DND-41 (cell line): ENCODE measurements at regions not wholly inside any gene's neighbourhood (a gene's known extent, or its start where the extent isn't known, plus 50 kb on each side); places are given as distances from the start of the nearest gene placed in this dataset.

Experiments
- ATAC-seq: fragments of 200-7000 bp; cut with Tn5 transposase; 3 replicates; pipeline ENCODE4 v1.9.1; 2021; ENCODE audit warnings: low read depth; ENCODE audit not compliant: insufficient read depth
- DNase-seq: peaks from one replicate; pipeline ENCODE4 v3.0.0-alpha.2; 2020
- H2AFZ ChIP-seq: 2 replicates; pipeline ENCODE4 v1.6.0; 2012; ENCODE audit warnings: low read depth, low read length
- H3K27ac ChIP-seq: 2 replicates; pipeline ENCODE4 v1.5.1; 2012; ENCODE audit warnings: low read length, inconsistent platforms
- H3K27me3 ChIP-seq: fragments of 200-600 bp; sonication (generic); 2 replicates; pipeline ENCODE4 v1.6.0; 2012; ENCODE audit warnings: low read length, mild to moderate bottlenecking, inconsistent platforms; ENCODE audit not compliant: insufficient read depth, poor library complexity
- H3K36me3 ChIP-seq: 2 replicates; pipeline ENCODE4 v1.5.1; 2012; ENCODE audit warnings: low read length, inconsistent platforms; ENCODE audit not compliant: insufficient read depth
- H3K4me1 ChIP-seq: 2 replicates; pipeline ENCODE4 v1.5.1; 2012; ENCODE audit warnings: mild to moderate bottlenecking, low read length; ENCODE audit not compliant: insufficient read depth
- H3K4me2 ChIP-seq: 2 replicates; pipeline ENCODE4 v1.6.0; 2012; ENCODE audit warnings: mild to moderate bottlenecking, moderate library complexity, low read length, inconsistent platforms; ENCODE audit not compliant: insufficient read depth
- H3K4me3 ChIP-seq, 2 experiments: fragments of 200-600 bp in 1 of 2; shearing (Covaris generic) in 1 of 2; 2 replicates each; pipeline ENCODE4 v1.5.1; 2012 to 2016; ENCODE audit warnings: inconsistent platforms in 2 of 2, low read length in 2 of 2, mild to moderate bottlenecking in 2 of 2, low read depth in 1 of 2, moderate library complexity in 1 of 2
- H3K79me2 ChIP-seq: 2 replicates; pipeline ENCODE4 v1.6.0; 2012; ENCODE audit warnings: low read length, inconsistent platforms; ENCODE audit not compliant: insufficient read depth
- H3K9ac ChIP-seq: 2 replicates; pipeline ENCODE4 v1.6.0; 2012; ENCODE audit warnings: low read depth, mild to moderate bottlenecking, inconsistent platforms, low read length, moderate library complexity
- H3K9me3 ChIP-seq: 2 replicates; pipeline ENCODE4 v1.5.1; 2012; ENCODE audit warnings: low read length, moderate library complexity, mild to moderate bottlenecking, inconsistent platforms; ENCODE audit not compliant: insufficient read depth, severe bottlenecking
- H4K20me1 ChIP-seq: 2 replicates; pipeline ENCODE4 v1.6.0; 2012; ENCODE audit warnings: low read length; ENCODE audit not compliant: insufficient read depth
- EZH2 ChIP-seq: IDR thresholded peaks from 3 replicates; pipeline ENCODE4 v1.6.1; 2012; ENCODE audit warnings: borderline replicate concordance, low read depth, mild to moderate bottlenecking, moderate library complexity, low read length, inconsistent platforms; ENCODE audit not compliant: severe bottlenecking
- TF ChIP-seq, protein P1 (sequence below): IDR thresholded peaks from 2 replicates; pipeline ENCODE4 v1.5.1; 2012; ENCODE audit warnings: borderline replicate concordance, low read length, moderate library complexity, mild to moderate bottlenecking; ENCODE audit not compliant: poor library complexity, severe bottlenecking; ENCODE audit errors: extremely low read depth

DNA sequence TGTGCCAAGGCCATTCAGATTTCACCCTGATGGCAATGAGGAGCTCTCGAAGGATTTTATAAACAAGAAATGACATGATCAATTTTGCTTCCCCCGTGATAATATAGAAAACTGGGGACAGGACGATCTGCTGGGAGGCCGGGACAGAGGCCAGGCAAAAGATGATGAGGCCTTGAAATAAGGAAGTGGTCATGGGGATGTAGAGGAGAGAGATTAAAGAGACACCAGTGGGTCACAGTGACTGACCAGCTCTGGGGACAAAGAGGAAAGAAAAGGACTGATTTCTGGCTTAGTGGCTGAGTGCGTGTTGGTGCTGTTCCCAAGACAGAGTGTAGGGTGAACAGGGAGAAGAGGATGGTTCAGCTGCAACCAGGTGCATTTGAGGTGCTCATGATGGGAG, 68.7 kb upstream of the FLT1 start:
- H3K36me3 ChIP-seq: no peaks in the 10 kb centered on the region
- H2AFZ ChIP-seq: no peak overlapping the region
- H3K4me2 ChIP-seq: no peak overlapping the region
- no peaks in the 10 kb centered on the region for H3K79me2 ChIP-seq
- no peaks in the 10 kb centered on the region for H3K4me1 ChIP-seq
- H3K4me3 ChIP-seq: no peak overlapping the region
- no peak overlapping the region for H3K9ac ChIP-seq
- no peaks in the 10 kb centered on the region for H3K27me3 ChIP-seq
- ATAC-seq: no peak
- H3K9me3 ChIP-seq: no peaks in the 10 kb centered on the region
- H3K27ac ChIP-seq: no peak overlapping the region
- no peaks in the 10 kb centered on the region for H4K20me1 ChIP-seq
- no peak for DNase-seq
- TF ChIP-seq, protein P1, sequence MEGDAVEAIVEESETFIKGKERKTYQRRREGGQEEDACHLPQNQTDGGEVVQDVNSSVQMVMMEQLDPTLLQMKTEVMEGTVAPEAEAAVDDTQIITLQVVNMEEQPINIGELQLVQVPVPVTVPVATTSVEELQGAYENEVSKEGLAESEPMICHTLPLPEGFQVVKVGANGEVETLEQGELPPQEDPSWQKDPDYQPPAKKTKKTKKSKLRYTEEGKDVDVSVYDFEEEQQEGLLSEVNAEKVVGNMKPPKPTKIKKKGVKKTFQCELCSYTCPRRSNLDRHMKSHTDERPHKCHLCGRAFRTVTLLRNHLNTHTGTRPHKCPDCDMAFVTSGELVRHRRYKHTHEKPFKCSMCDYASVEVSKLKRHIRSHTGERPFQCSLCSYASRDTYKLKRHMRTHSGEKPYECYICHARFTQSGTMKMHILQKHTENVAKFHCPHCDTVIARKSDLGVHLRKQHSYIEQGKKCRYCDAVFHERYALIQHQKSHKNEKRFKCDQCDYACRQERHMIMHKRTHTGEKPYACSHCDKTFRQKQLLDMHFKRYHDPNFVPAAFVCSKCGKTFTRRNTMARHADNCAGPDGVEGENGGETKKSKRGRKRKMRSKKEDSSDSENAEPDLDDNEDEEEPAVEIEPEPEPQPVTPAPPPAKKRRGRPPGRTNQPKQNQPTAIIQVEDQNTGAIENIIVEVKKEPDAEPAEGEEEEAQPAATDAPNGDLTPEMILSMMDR: no peak
- no peak for TF ChIP-seq EZH2

DNA sequence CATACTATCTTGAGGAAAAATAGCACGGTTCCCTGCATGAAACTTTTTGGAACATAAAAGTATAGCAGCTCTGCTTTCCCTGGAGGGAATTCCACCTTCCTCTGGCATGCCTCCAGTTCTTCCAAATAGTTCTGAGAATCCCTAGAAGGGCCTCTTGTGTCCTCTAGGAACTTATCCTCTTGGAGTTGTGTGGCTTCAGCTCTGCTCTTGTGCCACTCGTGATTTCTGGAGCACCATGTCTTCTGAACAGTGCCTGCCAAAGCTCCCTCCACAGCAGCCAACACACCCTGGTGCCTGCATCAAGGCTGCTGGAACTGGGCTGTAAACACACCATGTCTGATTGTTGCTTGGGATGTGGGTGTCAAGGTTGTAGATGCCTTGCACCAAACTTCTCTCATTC, 65.7 kb upstream of the FLT1 start:
- DNase-seq (no peak), ATAC-seq (no peak)
- Histone ChIP-seq H3K9ac (no peak overlapping the region), H3K27me3 (no peaks in the 10 kb centered on the region), H2AFZ (no peak overlapping the region), H3K36me3 (no peaks in the 10 kb centered on the region), H3K4me1 (no peaks in the 10 kb centered on the region), H3K79me2 (no peaks in the 10 kb centered on the region), H3K4me2 (no peak overlapping the region), H3K4me3 (no peak overlapping the region), H4K20me1 (no peaks in the 10 kb centered on the region), H3K9me3 (no peaks in the 10 kb centered on the region), H3K27ac (no peak overlapping the region)
- TF ChIP-seq, protein P1: no peak
- no peak for TF ChIP-seq EZH2

DNA sequence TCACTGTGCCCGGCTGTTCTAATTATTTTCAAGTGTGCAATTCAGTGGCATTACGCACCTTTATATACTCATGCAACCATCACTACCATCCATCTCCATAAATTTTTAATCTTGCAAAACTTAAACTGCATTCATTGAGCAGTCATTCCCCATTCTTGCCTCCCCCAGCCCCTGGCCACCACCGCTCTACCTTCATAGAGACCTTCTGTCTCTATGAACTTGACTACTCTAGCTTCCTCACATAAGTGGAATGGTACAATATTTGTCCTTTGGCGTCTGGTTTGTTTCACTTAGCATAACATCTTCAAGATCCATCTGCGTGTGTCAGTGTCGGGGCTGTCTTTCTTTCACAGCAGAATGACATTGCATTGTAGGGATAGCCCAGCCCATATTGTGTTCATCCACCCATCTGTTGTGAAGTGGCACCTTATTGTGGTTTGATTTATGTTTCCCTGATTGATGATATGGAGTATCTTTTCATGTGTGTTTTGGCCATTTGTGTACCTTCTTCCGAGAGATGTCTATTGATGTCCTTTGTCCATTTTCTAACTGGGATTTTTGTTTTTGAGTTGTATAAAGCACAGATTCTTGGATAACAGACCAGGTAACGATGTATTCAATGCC, 64.8 kb upstream of the FLT1 start:
- ATAC-seq: no peak
- Histone ChIP-seq H3K9me3 (no peaks in the 10 kb centered on the region), H4K20me1 (no peaks in the 10 kb centered on the region), H3K4me2 (no peak overlapping the region), H2AFZ (no peak overlapping the region), H3K27me3 (no peaks in the 10 kb centered on the region), H3K36me3 (no peaks in the 10 kb centered on the region), H3K27ac (no peak overlapping the region), H3K79me2 (no peaks in the 10 kb centered on the region), H3K4me1 (no peaks in the 10 kb centered on the region), H3K9ac (no peak overlapping the region), H3K4me3 (no peak overlapping the region)
- no peak for DNase-seq
- TF ChIP-seq, protein P1: no peak
- TF ChIP-seq EZH2: no peak

DNA sequence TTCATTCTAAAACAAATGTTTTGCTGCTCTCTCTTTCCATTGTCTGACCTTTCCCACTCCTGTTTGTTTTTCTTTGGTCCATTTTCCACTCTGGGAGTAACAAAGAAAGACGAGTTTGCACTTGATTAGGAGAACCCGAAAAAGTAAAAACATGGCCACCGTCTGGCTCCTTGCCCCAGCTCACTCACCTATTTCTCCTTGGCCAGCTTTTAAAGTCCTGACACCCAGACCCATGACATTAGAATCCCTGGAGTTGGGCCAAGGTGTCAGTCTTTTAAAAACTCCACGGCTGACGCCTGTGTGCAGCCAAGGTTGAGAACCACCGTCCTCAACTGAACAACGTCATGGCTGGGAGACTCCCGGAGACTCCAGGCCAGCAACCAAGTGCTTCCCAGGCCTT, 63.6 kb upstream of the FLT1 start:
- no peaks in the 10 kb centered on the region for H3K27me3 ChIP-seq
- no peak overlapping the region for H3K27ac ChIP-seq
- H3K9me3 ChIP-seq: no peaks in the 10 kb centered on the region
- no peaks in the 10 kb centered on the region for H3K4me1 ChIP-seq
- H3K79me2 ChIP-seq: no peaks in the 10 kb centered on the region
- H3K4me3 ChIP-seq: no peak overlapping the region
- DNase-seq: no peak
- H4K20me1 ChIP-seq: no peaks in the 10 kb centered on the region
- H3K9ac ChIP-seq: no peak overlapping the region
- TF ChIP-seq, protein P1: no peak
- TF ChIP-seq EZH2: no peak
- no peaks in the 10 kb centered on the region for H3K36me3 ChIP-seq
- no peak overlapping the region for H3K4me2 ChIP-seq
- H2AFZ ChIP-seq: no peak overlapping the region
- ATAC-seq: no peak
